ENCODE measurements at regions not wholly inside any gene's neighbourhood (a gene's known extent, or its start where the extent isn't known, plus 50 kb on each side); places are given as distances from the start of the nearest gene placed in this dataset.

- no peak overlapping the region for H2AFZ ChIP-seq (ENCODE audit: low read length)
- no peaks in the 10 kb centered on the region for H3K4me1 ChIP-seq (ENCODE audit: insufficient read depth, low read length, severe bottlenecking)
- no peak overlapping the region for H3K9ac ChIP-seq (ENCODE audit: low read length)
- H3K4me2 ChIP-seq (ENCODE audit: low read length): no peak overlapping the region
- TF ChIP-seq EZH2 (IDR thresholded peaks at IDR 0.05; ENCODE audit: borderline replicate concordance, low read length): no peak
- no peak for TF ChIP-seq CTCF (IDR thresholded peaks at IDR 0.05; ENCODE audit: low read length)
- no peak overlapping the region for H3K4me3 ChIP-seq (ENCODE audit: low read depth, low read length, poor library complexity, severe bottlenecking)
- no peaks in the 10 kb centered on the region for H4K20me1 ChIP-seq (ENCODE audit: insufficient read depth, low read length)
- no peaks in the 10 kb centered on the region for H3K79me2 ChIP-seq (ENCODE audit: insufficient read depth, low read length)
- no peaks in the 10 kb centered on the region for H3F3A ChIP-seq (ENCODE audit: insufficient read depth, low read length)
- no peak overlapping the region for H3K27ac ChIP-seq (ENCODE audit: low read depth, low read length, poor library complexity, severe bottlenecking)
- no peaks in the 10 kb centered on the region for H3K36me3 ChIP-seq (ENCODE audit: insufficient read depth, low read length)
- H3K9me2 ChIP-seq (ENCODE audit: low read depth, low read length): no peaks in the 10 kb centered on the region
- H3K9me3 ChIP-seq (ENCODE audit: low read length): no peaks in the 10 kb centered on the region
- H3K27me3 ChIP-seq (ENCODE audit: insufficient read depth, low read length): no peaks in the 10 kb centered on the region
These were observed 614.7 kb downstream of the TLR4 start for GRCh38 chr9:118318770-118319431.

- no peaks in the 10 kb centered on the region for H3K36me3 ChIP-seq (ENCODE audit: insufficient read depth, low read length)
- TF ChIP-seq CTCF (IDR thresholded peaks at IDR 0.05; ENCODE audit: low read length): no peak
- no peak for TF ChIP-seq EZH2 (IDR thresholded peaks at IDR 0.05; ENCODE audit: borderline replicate concordance, low read length)
- no peak overlapping the region for H3K9ac ChIP-seq (ENCODE audit: low read length)
- H3K79me2 ChIP-seq (ENCODE audit: insufficient read depth, low read length): no peaks in the 10 kb centered on the region
- H3F3A ChIP-seq (ENCODE audit: insufficient read depth, low read length): no peaks in the 10 kb centered on the region
- no peaks in the 10 kb centered on the region for H3K9me2 ChIP-seq (ENCODE audit: low read depth, low read length)
- H3K27ac ChIP-seq (ENCODE audit: low read depth, low read length, poor library complexity, severe bottlenecking): no peak overlapping the region
- H3K9me3 ChIP-seq (ENCODE audit: low read length): no peaks in the 10 kb centered on the region
- no peak overlapping the region for H2AFZ ChIP-seq (ENCODE audit: low read length)
- no peaks in the 10 kb centered on the region for H3K4me1 ChIP-seq (ENCODE audit: insufficient read depth, low read length, severe bottlenecking)
- no peak overlapping the region for H3K4me2 ChIP-seq (ENCODE audit: low read length)
- H3K27me3 ChIP-seq (ENCODE audit: insufficient read depth, low read length): no peaks in the 10 kb centered on the region
- no peak overlapping the region for H3K4me3 ChIP-seq (ENCODE audit: low read depth, low read length, poor library complexity, severe bottlenecking)
- H4K20me1 ChIP-seq (ENCODE audit: insufficient read depth, low read length): no peaks in the 10 kb centered on the region
These were observed 617.6 kb downstream of the TLR4 start for GRCh38 chr9:118321788-118322187.

- H3F3A ChIP-seq (ENCODE audit: insufficient read depth, low read length): no peaks in the 10 kb centered on the region
- TF ChIP-seq EZH2 (IDR thresholded peaks at IDR 0.05; ENCODE audit: borderline replicate concordance, low read length) (no peak), CTCF (IDR thresholded peaks at IDR 0.05; ENCODE audit: low read length) (no peak)
These were observed 620.5 kb downstream of the TLR4 start for GRCh38 chr9:118324706-118325105.

More at GRCh38 chr9:118324706-118325105, 620.5 kb downstream of the TLR4 start:
- no peaks in the 10 kb centered on the region for H3K9me3 ChIP-seq (ENCODE audit: low read length)
- H4K20me1 ChIP-seq (ENCODE audit: insufficient read depth, low read length): no peaks in the 10 kb centered on the region
- no peaks in the 10 kb centered on the region for H3K27me3 ChIP-seq (ENCODE audit: insufficient read depth, low read length)
- H3K79me2 ChIP-seq (ENCODE audit: insufficient read depth, low read length): no peaks in the 10 kb centered on the region
- H3K27ac ChIP-seq (ENCODE audit: low read depth, low read length, poor library complexity, severe bottlenecking): no peak overlapping the region
- H2AFZ ChIP-seq (ENCODE audit: low read length): no peak overlapping the region
- H3K4me3 ChIP-seq (ENCODE audit: low read depth, low read length, poor library complexity, severe bottlenecking): no peak overlapping the region
- H3K36me3 ChIP-seq (ENCODE audit: insufficient read depth, low read length): no peaks in the 10 kb centered on the region
- no peaks in the 10 kb centered on the region for H3K4me1 ChIP-seq (ENCODE audit: insufficient read depth, low read length, severe bottlenecking)
- H3K9ac ChIP-seq (ENCODE audit: low read length): no peak overlapping the region
- no peak overlapping the region for H3K4me2 ChIP-seq (ENCODE audit: low read length)
- H3K9me2 ChIP-seq (ENCODE audit: low read depth, low read length): no peaks in the 10 kb centered on the region

Data from OCI-LY1 (cell line).